GM23338 (cell line): ENCODE measurements at regions not wholly inside any gene's neighbourhood (a gene's known extent, or its start where the extent isn't known, plus 50 kb on each side); places are given as distances from the start of the nearest gene placed in this dataset.
"Not testable (repeated sequence)": the region's sequence is repeated elsewhere in the genome, so short reads cannot be mapped to it uniquely, and the experiment has no call there.

ENCODE experiments used
- ATAC-seq: fragments of 200-7000 bp; cut with Tn5 transposase; 3 replicates; pipeline ENCODE4 v1.9.1; 2020
- DNase-seq: peaks from one replicate; pipeline ENCODE4 v3.0.0-alpha.2; 2015; ENCODE audit warnings: low spot score
- H2AFZ ChIP-seq: fragments of 200-600 bp; sonication (generic); 2 replicates; pipeline ENCODE4 v1.8.0; 2016; ENCODE audit warnings: antibody characterized with exemption, mild to moderate bottlenecking, moderate library complexity
- H3F3A ChIP-seq: fragments of 200-600 bp; sonication (generic); replicated peaks from 2 replicates; pipeline ENCODE4 v1.8.0; 2017; ENCODE audit warnings: antibody characterized with exemption, mixed run types, low read depth
- H3K27ac ChIP-seq: fragments of 200-600 bp; sonication (generic); 2 replicates; pipeline ENCODE4 v1.6.1; 2016; ENCODE audit warnings: low read depth
- H3K27me3 ChIP-seq: fragments of 200-600 bp; sonication (generic); 2 replicates; pipeline ENCODE4 v1.8.0; 2016; ENCODE audit warnings: mild to moderate bottlenecking, mixed run types, moderate library complexity; ENCODE audit not compliant: insufficient read depth
- H3K36me3 ChIP-seq: fragments of 200-600 bp; sonication (generic); 2 replicates; pipeline ENCODE4 v1.8.0; 2016; ENCODE audit warnings: mild to moderate bottlenecking; ENCODE audit not compliant: insufficient read depth
- H3K4me1 ChIP-seq: fragments of 200-600 bp; sonication (generic); 2 replicates; pipeline ENCODE4 v1.8.0; 2016; ENCODE audit warnings: mild to moderate bottlenecking, moderate library complexity; ENCODE audit not compliant: insufficient read depth
- H3K4me2 ChIP-seq: fragments of 200-600 bp; sonication (generic); 2 replicates; pipeline ENCODE4 v1.7.1; 2017; ENCODE audit warnings: mixed run types
- H3K4me3 ChIP-seq: fragments of 200-600 bp; sonication (generic); 2 replicates; pipeline ENCODE4 v1.6.1; 2016; ENCODE audit warnings: mixed run types
- H3K79me2 ChIP-seq: fragments of 200-600 bp; sonication (generic); replicated peaks from 2 replicates; pipeline ENCODE4 v1.8.0; 2017; ENCODE audit warnings: mild to moderate bottlenecking; ENCODE audit not compliant: insufficient read depth
- H3K9me2 ChIP-seq: fragments of 200-600 bp; sonication (generic); 2 replicates; pipeline ENCODE4 v1.8.0; 2017; ENCODE audit not compliant: insufficient read depth
- H4K20me1 ChIP-seq: fragments of 200-600 bp; sonication (generic); replicated peaks from 2 replicates; pipeline ENCODE4 v1.8.0; 2017; ENCODE audit warnings: mild to moderate bottlenecking; ENCODE audit not compliant: insufficient read depth
- H3K27ac Mint-ChIP-seq: 2 replicates; pipeline ENCODE4 v1.8.0; 2020; ENCODE audit warnings: inconsistent platforms, mild to moderate bottlenecking, moderate library complexity, mixed read lengths
- H3K27me3 Mint-ChIP-seq: 3 replicates; pipeline ENCODE4 v1.8.0; 2022; ENCODE audit warnings: low read depth, mild to moderate bottlenecking, moderate library complexity, mixed read lengths, inconsistent platforms; ENCODE audit not compliant: insufficient read depth, poor library complexity
- H3K36me3 Mint-ChIP-seq: 3 replicates; pipeline ENCODE4 v1.8.0; 2021; ENCODE audit warnings: low read depth, mild to moderate bottlenecking, inconsistent platforms, moderate library complexity, mixed read lengths
- H3K4me1 Mint-ChIP-seq: 3 replicates; pipeline ENCODE4 v1.8.0; 2020; ENCODE audit warnings: mild to moderate bottlenecking, inconsistent platforms, mixed read lengths
- H3K4me3 Mint-ChIP-seq: 3 replicates; pipeline ENCODE4 v1.8.0; 2021; ENCODE audit warnings: moderate library complexity, mild to moderate bottlenecking, inconsistent platforms, mixed read lengths
- H3K9me3 Mint-ChIP-seq: 3 replicates; pipeline ENCODE4 v1.8.0; 2020; ENCODE audit warnings: moderate library complexity, mild to moderate bottlenecking, inconsistent platforms, mixed read lengths
- EZH2phosphoT487 ChIP-seq: fragments of 200-600 bp; sonication (generic); IDR thresholded peaks from one replicate; pipeline ENCODE4 v1.8.1; 2018; ENCODE audit warnings: antibody characterized with exemption; ENCODE audit not compliant: unreplicated experiment
- ZNF462 ChIP-seq: fragments of 250-450 bp; sonication (Bioruptor Pico); IDR thresholded peaks from 2 replicates; pipeline ENCODE4 v1.5.0; 2020; ENCODE audit warnings: mild to moderate bottlenecking, moderate library complexity

GRCh38 chr1:199498802-199499201, 528.7 kb upstream of the NR5A2 start:
- H3K4me3 Mint-ChIP-seq, H4K20me1 ChIP-seq, H3K36me3 Mint-ChIP-seq, ATAC-seq, H2AFZ ChIP-seq, H3K4me2 ChIP-seq, DNase-seq, H3K9me2 ChIP-seq, H3K4me1 Mint-ChIP-seq, H3K27me3 ChIP-seq, H3F3A ChIP-seq, H3K36me3 ChIP-seq, H3K27me3 Mint-ChIP-seq, H3K79me2 ChIP-seq, H3K27ac ChIP-seq, H3K4me3 ChIP-seq, H3K27ac Mint-ChIP-seq, H3K4me1 ChIP-seq: not testable (repeated sequence)
- H3K9me3 Mint-ChIP-seq: peaks cover 19% of the 10 kb centered on the region

GRCh38 chr1:199508072-199508471, 519.4 kb upstream of the NR5A2 start:
- no peak for DNase-seq
- no peak for ATAC-seq
- TF ChIP-seq ZNF462 (CRISPR knock-in tag) (no peak), EZH2phosphoT487 (no peak)

More at GRCh38 chr1:199508072-199508471, 519.4 kb upstream of the NR5A2 start:
- Histone ChIP-seq H3K9me2 (no peaks in the 10 kb centered on the region), H3K27ac (no peak overlapping the region), H3K4me2 (no peak overlapping the region), H4K20me1 (no peaks in the 10 kb centered on the region), H3K79me2 (no peaks in the 10 kb centered on the region), H2AFZ (0 out of 2 replicates have a peak overlapping the region, but pooled peaks have one; percentile 45), H3F3A (no peaks in the 10 kb centered on the region), H3K36me3 (no peaks in the 10 kb centered on the region), H3K27me3 (no peaks in the 10 kb centered on the region), H3K4me1 (peaks cover 12% of the 10 kb centered on the region; the same call in 1 of the 2 replicates), H3K4me3 (no peak overlapping the region)
- Mint-ChIP-seq H3K4me3 (no peak overlapping the region), H3K4me1 (peaks cover 14% of the 10 kb centered on the region), H3K27me3 (no peaks in the 10 kb centered on the region), H3K27ac (no peak overlapping the region), H3K9me3 (no peaks in the 10 kb centered on the region), H3K36me3 (no peaks in the 10 kb centered on the region)
